Hepatic stellate cell (primary cell): ENCODE measurements at regions not wholly inside any gene's neighbourhood (a gene's known extent, or its start where the extent isn't known, plus 50 kb on each side); places are given as distances from the start of the nearest gene placed in this dataset.
"Not testable (repeated sequence)": the region's sequence is repeated elsewhere in the genome, so short reads cannot be mapped to it uniquely, and the experiment has no call there.

Experiments used
- DNase-seq: peaks from one replicate; pipeline ENCODE4 v3.0.0; 2011; ENCODE audit warnings: low spot score

- no peak for DNase-seq
Measured at GRCh38 chr1:171397851-171398469, 84.0 kb downstream of the FMO4 start.

GRCh38 chr1:171403393-171403792 lies 81.9 kb upstream of the PRRC2C start:
- peak; percentile 10 for DNase-seq

GRCh38 chr1:171405391-171405714 lies 80.0 kb upstream of the PRRC2C start:
- DNase-seq = no peak

- DNase-seq = not testable (repeated sequence)
Measured at GRCh38 chr1:171413557-171413956, 71.8 kb upstream of the PRRC2C start.

GRCh38 chr1:171418546-171418945 lies 66.8 kb upstream of the PRRC2C start:
- DNase-seq = no peak

GRCh38 chr1:171420810-171421209 lies 64.5 kb upstream of the PRRC2C start:
- DNase-seq = no peak

GRCh38 chr1:171421413-171422020 lies 63.8 kb upstream of the PRRC2C start:
- DNase-seq = no peak

GRCh38 chr1:171422511-171422910 lies 62.8 kb upstream of the PRRC2C start:
- no peak for DNase-seq

- DNase-seq = no peak
Measured at GRCh38 chr1:171424494-171424893, 60.8 kb upstream of the PRRC2C start.

GRCh38 chr1:171426645-171427044 lies 58.7 kb upstream of the PRRC2C start:
- DNase-seq = no peak

GRCh38 chr1:171427852-171428471 lies 57.4 kb upstream of the PRRC2C start:
- DNase-seq = no peak

GRCh38 chr1:171429137-171429536 lies 56.2 kb upstream of the PRRC2C start:
- no peak for DNase-seq

- DNase-seq = no peak
Measured at GRCh38 chr1:171431994-171432393, 53.3 kb upstream of the PRRC2C start.

GRCh38 chr1:171432473-171432872 lies 52.9 kb upstream of the PRRC2C start:
- DNase-seq = no peak

GRCh38 chr1:171433451-171433850 lies 51.9 kb upstream of the PRRC2C start:
- DNase-seq = no peak

GRCh38 chr1:171434717-171435346 lies 50.5 kb upstream of the PRRC2C start:
- peak; percentile 33 for DNase-seq
